SU-DHL-6 (cell line): ENCODE measurements at regions not wholly inside any gene's neighbourhood (a gene's known extent, or its start where the extent isn't known, plus 50 kb on each side); places are given as distances from the start of the nearest gene placed in this dataset.

Experiments used
- CTCF ChIP-seq: fragments of 200-600 bp; sonication (generic); IDR thresholded peaks from one replicate; pipeline ENCODE4 v1.5.1; 2017; ENCODE audit warnings: antibody characterized with exemption, mild to moderate bottlenecking, low read length, moderate library complexity; ENCODE audit not compliant: insufficient read depth, poor library complexity, severe bottlenecking
- EZH2phosphoT487 ChIP-seq: fragments of 200-600 bp; sonication (generic), shearing (Covaris generic); conservative IDR thresholded peaks from 2 replicates; pipeline ENCODE4 v1.6.1; 2018; ENCODE audit warnings: mild to moderate bottlenecking, antibody characterized with exemption, low read length, moderate library complexity, mixed read lengths

- TF ChIP-seq CTCF = no peak
- no peak for TF ChIP-seq EZH2phosphoT487
These were observed 291.4 kb downstream of the C1D start for GRCh38 chr2:67771380-67771779.
